A549 (cell line): ENCODE measurements at regions not wholly inside any gene's neighbourhood (a gene's known extent, or its start where the extent isn't known, plus 50 kb on each side); places are given as distances from the start of the nearest gene placed in this dataset.

ENCODE experiments used
- ATAC-seq, 2 experiments: fragments of 200-7000 bp in 1 of 2; fragments of >200 bp in 1 of 2; cut with Nextera tagmentation in 1 of 2; cut with Tn5 transposase in 1 of 2; 3 replicates each; pipeline versions ENCODE4 v1.8.0 to v1.9.1; 2018 to 2020; ENCODE audit warnings: mild to moderate bottlenecking in 1 of 2, moderate library complexity in 1 of 2
- CTCF ChIA-PET: fragments of 300-600 bp; sonication (Branson Sonifier 250); formaldehyde crosslinking; extraction: SDS; loops from one replicate; lab custom pipeline; 2021; ENCODE audit warnings: antibody characterized with exemption, inconsistent platforms; lab: Yijun Ruan, JAX
- POLR2A ChIA-PET: fragments of 350-600 bp; formaldehyde crosslinking; extraction: SDS; loops from one replicate; lab custom pipeline; 2021; ENCODE audit warnings: antibody characterized with exemption, inconsistent platforms; lab: Yijun Ruan, JAX
- DNase-seq, 2 experiments: peaks; one replicate each; pipeline versions ENCODE4 v3.0.0 to v3.0.0-alpha.2; 2011 to 2016; ENCODE audit warnings: low read depth in 1 of 2, low spot score in 1 of 2
- FAIRE-seq: peaks from 2 replicates; lab custom pipeline; 2011; peaks lifted over from hg19 to GRCh38; lab: Jason Lieb, UNC
- H3K27ac ChIP-seq, 2 experiments: fragments of >200 bp; sonication (Bioruptor Twin); formaldehyde crosslinking; 3 replicates each; pipeline ENCODE4 v1.5.1; 2016 to 2017
- H3K4me1 ChIP-seq: fragments of >200 bp; sonication (Bioruptor Twin); formaldehyde crosslinking; 3 replicates; pipeline ENCODE4 v1.6.1; 2016
- H3K4me2 ChIP-seq: fragments of >200 bp; sonication (Bioruptor Twin); formaldehyde crosslinking; 3 replicates; pipeline ENCODE4 v1.6.1; 2016
- H3K4me3 ChIP-seq: fragments of >200 bp; sonication (Bioruptor Twin); formaldehyde crosslinking; 3 replicates; pipeline ENCODE4 v1.5.1; 2016
- H3K9me3 ChIP-seq: fragments of >200 bp; sonication (Bioruptor Twin); formaldehyde crosslinking; 3 replicates; pipeline ENCODE4 v1.6.1; 2016
- BHLHE40 ChIP-seq: IDR thresholded peaks from 2 replicates; pipeline ENCODE4 v1.6.1; 2012; ENCODE audit warnings: low read depth, low read length, inconsistent platforms
- CEBPB ChIP-seq, 2 experiments: fragments of >200 bp in 1 of 2; sonication (Bioruptor Twin) in 1 of 2; formaldehyde crosslinking in 1 of 2; IDR thresholded peaks; 2 replicates each; pipeline ENCODE4 v1.6.1; 2012 to 2016
- EP300 ChIP-seq, 2 experiments: fragments of >200 bp; sonication (Bioruptor Twin); formaldehyde crosslinking; IDR thresholded peaks; 2 replicates in 1 of 2; 3 replicates in 1 of 2; pipeline ENCODE4 v1.6.1; 2016 to 2017
- FOSB ChIP-seq: fragments of 250-450 bp; sonication (Bioruptor Pico); IDR thresholded peaks from 2 replicates; pipeline ENCODE4 v1.5.0; 2020; ENCODE audit warnings: mild to moderate bottlenecking, moderate library complexity
- FOSL2 ChIP-seq, 2 experiments: fragments of 450-650 bp in 1 of 2; fragments of >200 bp in 1 of 2; sonication (Bioruptor Twin) in 1 of 2; formaldehyde crosslinking; IDR thresholded peaks; 2 replicates each; pipeline versions ENCODE4 v1.5.0 to v1.6.1; 2016 to 2020; ENCODE audit warnings: mild to moderate bottlenecking in 1 of 2, moderate library complexity in 1 of 2
- GATA3 ChIP-seq: IDR thresholded peaks from 2 replicates; pipeline ENCODE4 v1.6.1; 2012; ENCODE audit warnings: borderline replicate concordance
- HDAC2 ChIP-seq: fragments of 200-600 bp; sonication (generic); IDR thresholded peaks from 2 replicates; pipeline ENCODE4 v1.6.1; 2016
- HMGXB4 ChIP-seq: fragments of 250-450 bp; sonication (Bioruptor Pico); IDR thresholded peaks from 2 replicates; pipeline ENCODE4 v1.5.0; 2021; ENCODE audit warnings: mild to moderate bottlenecking, moderate library complexity, borderline replicate concordance
- HOXB13 ChIP-seq: fragments of 250-450 bp; sonication (Bioruptor Pico); IDR thresholded peaks from 2 replicates; pipeline ENCODE4 v1.5.0; 2020; ENCODE audit warnings: low read depth, mild to moderate bottlenecking, moderate library complexity
- JUNB ChIP-seq: fragments of >200 bp; sonication (Bioruptor Twin); formaldehyde crosslinking; IDR thresholded peaks from 2 replicates; pipeline ENCODE4 v1.6.1; 2016
- KDM1A ChIP-seq: fragments of 200-600 bp; sonication (generic); IDR thresholded peaks from 2 replicates; pipeline ENCODE4 v1.6.1; 2016; ENCODE audit warnings: low read depth, mild to moderate bottlenecking
- KDM5A ChIP-seq: fragments of 200-600 bp; sonication (generic); IDR thresholded peaks from 2 replicates; pipeline ENCODE4 v1.6.1; 2016; ENCODE audit warnings: antibody characterized with exemption, mild to moderate bottlenecking
- MAX ChIP-seq: IDR thresholded peaks from 2 replicates; pipeline ENCODE4 v1.6.1; 2012
- NFE2L2 ChIP-seq: fragments of 150-350 bp; conservative IDR thresholded peaks from 2 replicates; pipeline ENCODE4 v1.6.1; 2014; ENCODE audit warnings: low read length
- NPAS2 ChIP-seq: fragments of 250-450 bp; sonication (Bioruptor Pico); IDR thresholded peaks from 2 replicates; pipeline ENCODE4 v1.8.0; 2022; ENCODE audit warnings: mild to moderate bottlenecking, moderate library complexity, borderline replicate concordance
- NR3C1 ChIP-seq: fragments of >200 bp; sonication (Bioruptor Twin); formaldehyde crosslinking; IDR thresholded peaks from 3 replicates; pipeline ENCODE4 v1.6.1; 2017
- RAD21 ChIP-seq, 2 experiments: fragments of >200 bp in 1 of 2; sonication (Bioruptor Twin) in 1 of 2; formaldehyde crosslinking in 1 of 2; IDR thresholded peaks in 1 of 2; conservative IDR thresholded peaks in 1 of 2; 2 replicates in 1 of 2; 3 replicates in 1 of 2; pipeline ENCODE4 v1.6.1; 2012 to 2018; ENCODE audit warnings: inconsistent platforms in 1 of 2
- RARB ChIP-seq: fragments of 250-450 bp; sonication (Bioruptor Pico); IDR thresholded peaks from 2 replicates; pipeline ENCODE4 v1.8.0; 2021; ENCODE audit warnings: mild to moderate bottlenecking, moderate library complexity
- RFX5 ChIP-seq: fragments of 450-650 bp; IDR thresholded peaks from 2 replicates; pipeline ENCODE4 v1.7.1; 2014; ENCODE audit warnings: antibody characterized with exemption, mild to moderate bottlenecking, moderate library complexity
- SMC3 ChIP-seq: fragments of >200 bp; sonication (Bioruptor Twin); formaldehyde crosslinking; IDR thresholded peaks from 3 replicates; pipeline ENCODE4 v1.6.1; 2018; ENCODE audit warnings: inconsistent platforms
- TP53 ChIP-seq: fragments of 250-450 bp; sonication (Bioruptor Pico); IDR thresholded peaks from 2 replicates; pipeline ENCODE4 v1.5.0; 2021; ENCODE audit warnings: mild to moderate bottlenecking, moderate library complexity
- USF2 ChIP-seq: fragments of 450-650 bp; IDR thresholded peaks from 2 replicates; pipeline ENCODE4 v1.6.1; 2014; ENCODE audit warnings: antibody characterized with exemption
- ZC3H11A ChIP-seq: fragments of 450-650 bp; IDR thresholded peaks from 2 replicates; pipeline ENCODE4 v1.6.1; 2014; ENCODE audit warnings: antibody characterized with exemption, mild to moderate bottlenecking
- ZFP36 ChIP-seq: fragments of 450-650 bp; IDR thresholded peaks from 2 replicates; pipeline ENCODE4 v1.6.1; 2014; ENCODE audit warnings: borderline replicate concordance; ENCODE audit not compliant: partially characterized antibody
- WGBS: methylation state at CpG from one replicate; pipeline ENCODE4 v1.1.6; 2017; ENCODE audit errors: missing lambda C conversion rate; 5-methylcytosine and 5-hydroxymethylcytosine counted together
- TF ChIP-seq, protein P1 (sequence below): IDR thresholded peaks from 2 replicates; pipeline ENCODE4 v1.6.1; 2012; ENCODE audit warnings: low read depth, borderline replicate concordance
- TF ChIP-seq, protein P2 (sequence below): fragments of 250-450 bp; sonication (Bioruptor Pico); IDR thresholded peaks from 2 replicates; pipeline ENCODE4 v1.5.0; 2020; ENCODE audit warnings: low read depth, mild to moderate bottlenecking, moderate library complexity
- TF ChIP-seq, protein P3 (sequence below): fragments of >200 bp; sonication (Bioruptor Twin); formaldehyde crosslinking; IDR thresholded peaks from 2 replicates; pipeline ENCODE4 v1.6.1; 2016
- TF ChIP-seq, protein P4 (sequence below): fragments of >200 bp; sonication (Bioruptor Twin); formaldehyde crosslinking; IDR thresholded peaks from 3 replicates; pipeline ENCODE4 v1.5.1; 2016
- TF ChIP-seq, protein P5 (sequence below): fragments of 150-350 bp; IDR thresholded peaks from 2 replicates; pipeline ENCODE4 v1.6.1; 2014; ENCODE audit warnings: low read depth, mild to moderate bottlenecking, low read length

- no peak for FAIRE-seq
- TF ChIP-seq HMGXB4 (CRISPR knock-in tag) (no peak), MAX (no peak), NR3C1 (no peak)
- TF ChIP-seq, all 56 proteins: peak for 0
- Histone ChIP-seq H3K9me3 (no peaks in the 10 kb centered on the region), H3K4me2 (no peak overlapping the region), H3K4me1 (no peaks in the 10 kb centered on the region), H3K4me3 (no peak overlapping the region), H3K27ac (no peak overlapping the region)
- POLR2A ChIA-PET, result no interaction called here
- WGBS, result 19% methylated on average over 4 of the region's 4 CpGs
- no peak for ATAC-seq
- CTCF ChIA-PET, result interaction anchor here (2.2 kb wide), 1 partner anchor 9 kb away, joined by 12 read pairs; no protein-coding TSS in a partner anchor
- DNase-seq, result no peak
These were observed 64.2 kb upstream of the TTC29 start for GRCh38 chr4:147009875-147010274.

GRCh38 chr4:147011411-147011810 is 65.7 kb upstream of the TTC29 start:
- 81% methylated on average over 8 of the region's 8 CpGs for WGBS
- ChIA-PET CTCF (no interaction called here), POLR2A (no interaction called here)

DNA sequence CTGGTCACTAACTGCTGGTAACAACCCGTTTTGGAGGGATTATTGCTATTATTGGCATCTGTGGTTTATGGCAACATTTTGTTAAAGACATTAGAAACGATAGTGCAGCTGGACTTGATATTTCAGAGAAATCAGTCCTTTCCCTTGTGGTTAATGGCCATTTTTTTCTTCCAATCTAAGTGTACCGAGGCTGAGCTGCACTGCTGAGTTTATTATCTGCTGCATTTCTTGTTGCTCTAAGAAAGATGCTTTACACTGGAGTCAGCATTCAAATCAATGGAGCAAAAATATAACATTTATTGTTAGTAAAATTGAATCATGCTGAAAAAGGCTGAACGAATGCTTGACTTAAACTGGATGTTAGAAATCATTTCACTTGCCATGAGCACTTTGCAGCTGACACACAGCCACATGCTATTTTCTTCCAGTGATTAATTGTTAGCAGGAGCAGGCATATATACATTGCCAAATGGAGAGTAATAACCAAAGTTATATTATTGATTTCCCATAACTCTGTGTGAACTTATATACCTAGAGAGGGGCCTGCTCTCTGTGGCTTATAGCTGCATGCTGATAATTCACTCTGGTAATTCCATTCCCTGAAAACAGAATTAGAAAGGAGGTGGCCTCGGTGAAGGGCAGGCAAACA is 66.5 kb upstream of the TTC29 start:
- CTCF ChIA-PET, result no interaction called here
- POLR2A ChIA-PET, result no interaction called here
- DNase-seq (no peak), FAIRE-seq (no peak), ATAC-seq (no peak)
- Histone ChIP-seq H3K4me1 (no peaks in the 10 kb centered on the region), H3K9me3 (no peaks in the 10 kb centered on the region), H3K27ac (no peak overlapping the region), H3K4me3 (no peak overlapping the region), H3K4me2 (no peak overlapping the region)
- WGBS, result 32% methylated on average over 5 of the region's 5 CpGs
- TF ChIP-seq, protein P1, sequence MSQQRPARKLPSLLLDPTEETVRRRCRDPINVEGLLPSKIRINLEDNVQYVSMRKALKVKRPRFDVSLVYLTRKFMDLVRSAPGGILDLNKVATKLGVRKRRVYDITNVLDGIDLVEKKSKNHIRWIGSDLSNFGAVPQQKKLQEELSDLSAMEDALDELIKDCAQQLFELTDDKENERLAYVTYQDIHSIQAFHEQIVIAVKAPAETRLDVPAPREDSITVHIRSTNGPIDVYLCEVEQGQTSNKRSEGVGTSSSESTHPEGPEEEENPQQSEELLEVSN, result no peak
- TF ChIP-seq CEBPB (IDR thresholded peaks at IDR 0.05) (no peak), NFE2L2 (no peak), SMC3 (no peak), TP53 (CRISPR knock-in tag) (no peak), HDAC2 (no peak), FOSL2 (IDR thresholded peaks at IDR 0.05) (no peak), FOSL2 (CRISPR knock-in tag; IDR thresholded peaks at IDR 0.05) (no peak), USF2 (no peak)
- TF ChIP-seq, protein P2, sequence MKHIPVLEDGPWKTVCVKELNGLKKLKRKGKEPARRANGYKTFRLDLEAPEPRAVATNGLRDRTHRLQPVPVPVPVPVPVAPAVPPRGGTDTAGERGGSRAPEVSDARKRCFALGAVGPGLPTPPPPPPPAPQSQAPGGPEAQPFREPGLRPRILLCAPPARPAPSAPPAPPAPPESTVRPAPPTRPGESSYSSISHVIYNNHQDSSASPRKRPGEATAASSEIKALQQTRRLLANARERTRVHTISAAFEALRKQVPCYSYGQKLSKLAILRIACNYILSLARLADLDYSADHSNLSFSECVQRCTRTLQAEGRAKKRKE, result no peak
- TF ChIP-seq, protein P3, sequence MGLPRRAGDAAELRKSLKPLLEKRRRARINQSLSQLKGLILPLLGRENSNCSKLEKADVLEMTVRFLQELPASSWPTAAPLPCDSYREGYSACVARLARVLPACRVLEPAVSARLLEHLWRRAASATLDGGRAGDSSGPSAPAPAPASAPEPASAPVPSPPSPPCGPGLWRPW, result no peak

More at GRCh38 chr4:147011411-147011810, 65.7 kb upstream of the TTC29 start:
- Histone ChIP-seq H3K9me3 (no peaks in the 10 kb centered on the region), H3K4me1 (no peaks in the 10 kb centered on the region), H3K4me3 (no peak overlapping the region), H3K27ac (no peak overlapping the region), H3K4me2 (no peak overlapping the region)
- FAIRE-seq (no peak), DNase-seq (no peak), ATAC-seq (no peak)
- no peak for TF ChIP-seq RFX5
- no peak for TF ChIP-seq ZC3H11A
- TF ChIP-seq HDAC2, result no peak
- TF ChIP-seq KDM1A, result no peak
- no peak for TF ChIP-seq BHLHE40
- no peak for TF ChIP-seq FOSL2 (IDR thresholded peaks at IDR 0.05)
- TF ChIP-seq FOSL2 (CRISPR knock-in tag; IDR thresholded peaks at IDR 0.05), result no peak
- no peak for TF ChIP-seq JUNB
- TF ChIP-seq RARB (CRISPR knock-in tag), result no peak
- no peak for TF ChIP-seq HOXB13 (CRISPR knock-in tag)
- TF ChIP-seq KDM5A, result no peak
- no peak for TF ChIP-seq ZFP36
- no peak for TF ChIP-seq FOSB (CRISPR knock-in tag)
- TF ChIP-seq, protein P4, sequence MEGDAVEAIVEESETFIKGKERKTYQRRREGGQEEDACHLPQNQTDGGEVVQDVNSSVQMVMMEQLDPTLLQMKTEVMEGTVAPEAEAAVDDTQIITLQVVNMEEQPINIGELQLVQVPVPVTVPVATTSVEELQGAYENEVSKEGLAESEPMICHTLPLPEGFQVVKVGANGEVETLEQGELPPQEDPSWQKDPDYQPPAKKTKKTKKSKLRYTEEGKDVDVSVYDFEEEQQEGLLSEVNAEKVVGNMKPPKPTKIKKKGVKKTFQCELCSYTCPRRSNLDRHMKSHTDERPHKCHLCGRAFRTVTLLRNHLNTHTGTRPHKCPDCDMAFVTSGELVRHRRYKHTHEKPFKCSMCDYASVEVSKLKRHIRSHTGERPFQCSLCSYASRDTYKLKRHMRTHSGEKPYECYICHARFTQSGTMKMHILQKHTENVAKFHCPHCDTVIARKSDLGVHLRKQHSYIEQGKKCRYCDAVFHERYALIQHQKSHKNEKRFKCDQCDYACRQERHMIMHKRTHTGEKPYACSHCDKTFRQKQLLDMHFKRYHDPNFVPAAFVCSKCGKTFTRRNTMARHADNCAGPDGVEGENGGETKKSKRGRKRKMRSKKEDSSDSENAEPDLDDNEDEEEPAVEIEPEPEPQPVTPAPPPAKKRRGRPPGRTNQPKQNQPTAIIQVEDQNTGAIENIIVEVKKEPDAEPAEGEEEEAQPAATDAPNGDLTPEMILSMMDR, result no peak
- no peak for TF ChIP-seq GATA3
- no peak for TF ChIP-seq EP300 (IDR thresholded peaks at IDR 0.05)
- TF ChIP-seq NPAS2 (CRISPR knock-in tag), result no peak
- TF ChIP-seq, protein P5, sequence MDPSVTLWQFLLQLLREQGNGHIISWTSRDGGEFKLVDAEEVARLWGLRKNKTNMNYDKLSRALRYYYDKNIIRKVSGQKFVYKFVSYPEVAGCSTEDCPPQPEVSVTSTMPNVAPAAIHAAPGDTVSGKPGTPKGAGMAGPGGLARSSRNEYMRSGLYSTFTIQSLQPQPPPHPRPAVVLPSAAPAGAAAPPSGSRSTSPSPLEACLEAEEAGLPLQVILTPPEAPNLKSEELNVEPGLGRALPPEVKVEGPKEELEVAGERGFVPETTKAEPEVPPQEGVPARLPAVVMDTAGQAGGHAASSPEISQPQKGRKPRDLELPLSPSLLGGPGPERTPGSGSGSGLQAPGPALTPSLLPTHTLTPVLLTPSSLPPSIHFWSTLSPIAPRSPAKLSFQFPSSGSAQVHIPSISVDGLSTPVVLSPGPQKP, result no peak
- no peak for TF ChIP-seq RAD21 (conservative IDR thresholded peaks at IDR 0.05 in 1 of 2, IDR thresholded peaks at IDR 0.05 in 1 of 2)
- TF ChIP-seq, all 56 proteins: peak for 0
